ENCODE measurements at regions not wholly inside any gene's neighbourhood (a gene's known extent, or its start where the extent isn't known, plus 50 kb on each side); places are given as distances from the start of the nearest gene placed in this dataset.

GRCh38 chr2:16351541-16351940 lies 314.1 kb downstream of the CYRIA start (continued):
- TF ChIP-seq JUND (IDR thresholded peaks at IDR 0.05; ENCODE audit: low read length) (no peak), SUZ12 (IDR thresholded peaks at IDR 0.05; ENCODE audit: low read length) (no peak), JUN (IDR thresholded peaks at IDR 0.05; ENCODE audit: low read depth, low read length) (no peak)

Measured in H1 (cell line).